DMS53 treated with DMSO at 0.1 percent for 48 hours (cell line): ENCODE measurements at regions not wholly inside any gene's neighbourhood (a gene's known extent, or its start where the extent isn't known, plus 50 kb on each side); places are given as distances from the start of the nearest gene placed in this dataset.
"Not testable (repeated sequence)": the region's sequence is repeated elsewhere in the genome, so short reads cannot be mapped to it uniquely, and the experiment has no call there.

Experiments used
- DNase-seq: peaks from one replicate; lab custom pipeline; 2025; ENCODE audit not compliant: unreplicated experiment; lab: John Stamatoyannopoulos, UW

- no peak for DNase-seq
Measured at GRCh38 chr10:109215291-109216075, 707.8 kb downstream of the XPNPEP1 start.

DNA sequence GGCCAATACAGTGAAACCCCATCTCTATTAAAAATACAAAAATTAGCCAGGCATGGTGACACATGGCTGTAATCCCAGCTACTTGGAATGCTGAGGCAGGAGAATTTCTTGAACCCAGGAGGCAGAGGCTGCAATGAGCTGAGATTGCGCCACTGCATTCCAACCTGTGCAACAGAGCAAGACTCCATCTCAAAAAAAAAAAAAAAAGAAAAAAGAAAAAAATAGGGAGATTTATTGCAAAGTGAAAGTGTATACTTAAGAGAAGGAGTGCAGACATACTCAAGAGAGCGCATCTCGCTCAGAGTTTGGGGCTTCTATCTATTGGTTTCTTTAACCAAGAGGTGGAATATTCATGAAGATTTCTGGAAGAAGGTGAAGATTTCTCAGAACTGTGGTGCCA, 708.4 kb downstream of the XPNPEP1 start:
- DNase-seq = not testable (repeated sequence)

GRCh38 chr10:109207361-109207760, 716.0 kb downstream of the XPNPEP1 start:
- DNase-seq = no peak

DNA sequence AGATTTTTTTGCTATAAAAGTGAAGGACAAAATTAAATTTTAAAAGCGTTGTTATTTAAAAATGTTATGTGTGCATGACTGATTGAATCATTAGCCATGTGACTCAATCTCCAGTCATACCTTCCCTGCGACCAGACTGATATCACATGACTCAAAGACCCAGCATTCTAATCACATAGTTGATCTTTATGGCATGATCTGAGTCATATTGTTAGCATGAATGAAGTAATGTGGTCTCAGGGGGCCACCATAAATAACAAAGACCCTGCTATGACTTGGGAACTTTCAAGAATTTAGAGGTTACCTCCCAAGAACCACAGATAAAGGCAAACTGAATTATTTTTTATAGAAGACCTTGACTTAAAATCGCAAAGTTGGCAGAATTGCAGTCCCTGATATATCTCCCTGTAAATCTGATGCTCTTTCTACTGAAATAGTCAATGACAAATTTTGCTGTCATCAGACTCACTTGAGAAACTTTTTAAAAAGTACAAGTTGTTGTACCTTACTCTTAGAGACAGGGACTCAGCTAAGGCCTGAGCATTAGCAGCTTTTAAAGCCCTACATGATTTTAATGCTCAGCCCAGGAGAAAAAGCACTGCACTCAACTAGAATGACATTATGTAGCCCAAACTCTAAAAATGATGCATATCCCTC, 717.3 kb downstream of the XPNPEP1 start:
- no peak for DNase-seq

DNA sequence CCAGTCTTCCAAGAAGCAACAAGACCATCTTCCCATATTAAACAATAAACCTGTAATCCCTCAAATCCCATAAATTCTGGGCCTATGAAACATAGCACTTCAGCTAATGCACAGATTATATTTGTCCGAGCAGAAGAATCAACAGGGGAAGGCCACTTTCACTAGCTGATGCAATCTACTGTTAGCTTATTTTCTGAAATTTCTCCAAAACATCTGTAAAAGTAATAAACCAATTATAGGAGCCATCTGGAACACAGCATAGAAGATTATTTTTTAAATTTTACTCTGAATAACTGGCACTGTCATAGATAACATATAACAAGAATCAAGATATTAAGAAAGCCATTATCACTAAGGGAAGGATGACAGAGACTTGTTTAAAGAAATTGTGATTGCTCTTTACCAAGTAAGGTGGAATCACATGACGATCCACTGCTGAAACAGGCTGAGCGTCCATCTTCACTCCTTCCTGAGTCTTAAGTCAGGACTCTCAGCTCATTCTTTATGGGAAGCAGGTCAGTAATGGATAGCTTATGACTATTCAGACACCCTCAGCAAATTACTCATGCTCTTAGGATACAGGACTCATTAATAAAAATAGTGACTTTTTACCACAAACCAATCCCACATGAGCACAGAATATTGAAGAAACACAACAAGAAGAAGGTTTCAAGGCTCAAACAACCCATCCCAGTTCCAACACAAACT, 719.5 kb downstream of the XPNPEP1 start:
- DNase-seq = no peak

DNA sequence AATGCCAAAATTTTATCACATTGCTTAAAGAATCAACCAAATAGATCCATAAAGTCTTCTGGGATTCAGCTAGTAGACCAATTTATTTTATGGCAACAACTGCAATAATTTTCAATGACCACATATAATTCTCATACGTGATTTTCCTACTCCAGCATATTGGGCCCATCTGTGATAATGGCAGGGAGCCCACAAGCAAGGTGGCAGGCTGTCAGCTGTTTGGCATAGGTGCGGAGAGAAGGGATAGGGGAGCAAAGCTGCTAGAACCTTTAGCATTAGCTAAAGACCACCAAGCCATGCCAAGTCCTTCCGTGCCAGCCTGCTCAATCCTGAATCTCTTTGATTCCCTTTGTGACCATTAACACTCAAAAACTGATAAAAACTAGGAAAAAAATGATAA, 721.2 kb downstream of the XPNPEP1 start:
- no peak for DNase-seq

DNA sequence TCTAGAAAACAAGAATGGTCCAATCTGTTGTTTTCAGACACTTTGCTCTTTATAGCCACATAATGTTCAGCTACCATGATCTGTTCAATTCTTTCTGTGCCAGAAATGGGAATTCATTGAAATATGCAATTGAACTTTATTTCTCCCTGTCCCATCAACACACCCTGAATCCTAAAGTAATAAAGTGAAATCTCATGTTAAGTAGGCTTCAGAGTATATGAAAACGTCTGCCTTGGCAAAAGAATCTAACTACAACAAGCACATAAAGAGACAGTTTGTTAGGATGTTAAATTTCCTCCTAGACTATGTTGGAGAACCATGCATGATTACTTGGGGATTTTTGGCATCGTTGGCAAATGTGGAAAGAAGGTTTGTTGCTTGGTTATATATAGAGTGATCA, 722.7 kb downstream of the XPNPEP1 start:
- no peak for DNase-seq

DNA sequence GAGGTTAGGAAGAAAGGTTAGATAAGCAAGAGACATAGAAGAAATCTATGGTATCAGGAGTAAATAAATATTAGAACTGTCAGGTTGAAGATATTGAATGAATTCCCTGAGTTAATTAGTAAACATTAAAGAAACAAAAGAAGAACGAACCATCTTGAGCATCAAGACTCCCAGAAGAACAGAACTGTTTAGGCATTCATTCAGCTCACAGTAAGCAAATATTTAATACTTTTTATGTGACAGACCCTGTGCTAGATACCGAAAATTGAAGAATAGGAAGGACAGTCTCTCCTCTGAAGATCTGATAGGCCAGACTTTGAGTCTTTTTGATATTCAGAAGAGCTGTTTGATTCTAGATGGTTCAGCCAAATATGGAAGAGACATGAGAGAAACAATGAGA, 731.5 kb downstream of the XPNPEP1 start:
- DNase-seq = no peak

DNA sequence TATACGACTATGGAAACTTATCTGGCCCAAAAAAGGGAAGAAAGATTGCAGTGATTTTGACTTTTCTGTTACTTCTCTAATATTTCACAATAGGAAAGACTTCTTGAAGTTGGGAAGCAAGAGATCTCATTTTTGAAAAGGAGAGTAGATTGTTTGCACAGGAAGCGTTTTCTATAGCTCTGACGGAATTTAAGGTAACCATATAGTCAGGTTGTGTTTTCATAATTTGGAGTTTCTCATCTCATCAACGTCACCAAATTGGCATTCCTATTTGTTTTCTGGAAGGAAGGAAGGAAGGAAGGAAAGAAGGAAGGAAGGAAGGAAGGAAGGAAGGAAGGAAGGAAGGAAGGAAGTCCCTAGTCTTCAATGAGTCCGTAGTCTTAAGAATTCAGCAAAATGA, 732.0 kb downstream of the XPNPEP1 start:
- no peak for DNase-seq

GRCh38 chr10:109187677-109188076, 735.6 kb downstream of the XPNPEP1 start:
- DNase-seq = no peak

DNA sequence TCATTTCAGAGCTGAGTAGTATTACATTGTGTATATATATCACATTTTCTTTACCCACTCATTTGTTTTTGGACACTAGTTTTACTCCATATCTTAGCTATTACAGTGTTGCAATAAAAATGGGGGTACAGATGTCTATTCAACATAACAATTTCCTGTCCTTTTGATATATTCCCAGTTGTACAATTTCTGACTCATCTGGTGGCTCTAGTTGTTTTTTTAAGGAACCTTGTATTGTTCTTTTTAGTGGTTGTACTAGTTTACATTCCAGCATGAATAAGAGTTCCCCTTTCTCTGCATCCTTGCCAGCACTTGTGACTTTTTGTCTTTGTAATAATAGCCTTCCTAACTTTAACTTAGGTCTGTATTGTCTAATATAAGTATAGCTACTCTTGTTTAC, 739.9 kb downstream of the XPNPEP1 start:
- no peak for DNase-seq

DNA sequence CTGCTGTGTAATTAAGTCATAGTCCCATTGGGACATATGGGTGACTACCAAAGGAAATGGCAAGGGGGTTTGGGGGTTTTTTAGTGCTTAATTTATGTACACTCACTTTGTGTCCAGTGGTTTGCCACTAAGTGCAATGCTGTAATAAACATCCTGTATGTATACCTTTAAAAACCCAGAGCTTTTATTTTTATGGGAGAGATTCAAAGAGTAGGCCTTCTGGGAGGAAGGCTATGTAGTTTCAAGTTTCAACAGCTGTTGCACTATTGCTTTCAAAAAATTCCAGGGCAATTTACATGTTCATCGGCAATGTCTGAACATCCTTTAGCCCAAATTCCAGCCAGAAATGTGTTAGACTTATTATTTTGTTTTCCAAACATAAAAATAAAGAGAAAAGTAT, 744.7 kb downstream of the XPNPEP1 start:
- DNase-seq = no peak

GRCh38 chr10:109174526-109174925, 748.8 kb downstream of the XPNPEP1 start:
- DNase-seq = no peak

GRCh38 chr10:109173937-109174336, 749.4 kb downstream of the XPNPEP1 start:
- DNase-seq = no peak

GRCh38 chr10:109173121-109173520, 750.2 kb downstream of the XPNPEP1 start:
- no peak for DNase-seq

- no peak for DNase-seq
Measured at GRCh38 chr10:109166935-109167334, 756.4 kb downstream of the XPNPEP1 start.

GRCh38 chr10:109159351-109159750, 764.0 kb downstream of the XPNPEP1 start:
- DNase-seq = no peak

DNA sequence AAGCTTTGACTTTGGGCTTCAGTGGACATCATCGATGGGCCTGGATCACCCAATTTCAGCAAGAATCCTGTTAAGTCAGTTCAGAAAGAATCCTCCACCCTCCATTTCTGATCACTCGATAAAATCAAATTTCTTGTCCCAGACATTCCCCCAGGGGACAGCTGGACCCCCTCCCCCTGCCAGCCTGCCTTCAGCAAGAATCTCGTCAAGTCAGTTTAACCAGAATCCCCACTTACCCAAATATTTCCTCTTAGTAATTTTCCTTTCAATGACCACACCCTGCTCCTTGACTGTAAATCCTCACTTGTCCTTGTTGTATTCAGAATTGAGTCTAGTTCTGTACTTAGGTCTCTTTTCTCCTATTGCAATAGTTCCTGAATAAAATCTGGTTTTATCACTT, 766.9 kb downstream of the XPNPEP1 start:
- no peak for DNase-seq

DNA sequence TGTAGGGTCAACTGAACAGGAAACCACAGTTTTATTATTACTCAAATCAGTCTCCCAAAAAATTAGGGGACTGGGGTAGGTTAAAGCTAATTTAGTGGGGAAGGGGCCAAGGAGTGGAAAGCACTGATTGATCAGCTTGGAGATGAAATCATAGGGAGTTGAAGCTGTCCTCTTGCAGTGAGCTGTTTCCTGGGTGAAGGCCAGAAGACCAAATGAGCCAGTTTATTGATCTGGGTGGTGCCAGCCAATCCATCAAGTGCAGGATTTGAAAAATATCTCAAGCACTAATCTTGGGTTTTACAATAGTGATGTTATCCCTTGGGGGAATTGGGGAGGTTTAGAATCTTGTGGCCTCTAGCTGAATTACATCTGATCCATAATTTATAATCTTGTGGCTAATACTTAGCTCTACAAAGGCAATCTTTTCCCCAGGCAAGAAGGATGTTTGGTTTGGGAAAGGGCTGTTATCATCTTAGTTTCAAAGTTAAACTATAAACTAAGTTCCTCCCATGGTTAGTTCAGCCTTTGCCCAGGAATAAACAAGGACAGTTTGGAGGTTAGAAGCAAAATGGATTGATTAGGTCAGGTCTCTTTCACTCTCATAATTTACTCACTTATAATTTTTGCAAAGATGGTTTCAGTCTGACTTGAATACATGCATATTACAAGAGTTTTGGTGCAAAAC, 773.5 kb downstream of the XPNPEP1 start:
- no peak for DNase-seq

GRCh38 chr10:109127363-109127762, 795.9 kb downstream of the XPNPEP1 start:
- DNase-seq = no peak

DNA sequence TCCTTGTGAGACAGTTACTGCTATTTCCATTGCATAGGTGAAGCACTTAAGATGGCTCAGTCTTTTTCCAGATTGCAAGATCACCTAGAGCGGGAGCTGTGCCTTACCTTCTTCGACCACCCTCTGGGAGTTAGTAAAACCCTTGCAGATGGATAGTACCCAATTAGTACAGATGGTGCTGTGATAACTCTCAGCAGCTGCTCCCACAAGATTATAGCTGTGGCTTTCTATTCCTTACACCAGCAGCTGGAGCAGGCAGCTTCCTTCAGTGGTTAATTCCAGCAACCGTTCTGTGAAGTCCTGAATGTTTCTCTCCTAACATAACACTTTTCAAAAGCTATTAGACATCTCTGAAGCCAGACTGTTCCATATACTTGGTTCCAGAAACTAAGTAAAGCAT, 796.8 kb downstream of the XPNPEP1 start:
- no peak for DNase-seq

- DNase-seq = no peak
Measured at GRCh38 chr10:109126016-109126415, 797.3 kb downstream of the XPNPEP1 start.
